HEK293 (cell line): ENCODE measurements at regions not wholly inside any gene's neighbourhood (a gene's known extent, or its start where the extent isn't known, plus 50 kb on each side); places are given as distances from the start of the nearest gene placed in this dataset.

Experiments
- CTCF ChIP-seq: fragments of 450-650 bp; formaldehyde crosslinking; IDR thresholded peaks from 2 replicates; pipeline ENCODE4 v1.5.1; 2016; ENCODE audit warnings: missing biosample characterization, missing genetic modification characterization
- ELK4 ChIP-seq: IDR thresholded peaks from 2 replicates; pipeline ENCODE4 v1.6.1; 2011; ENCODE audit warnings: mild to moderate bottlenecking, low read depth, low read length, borderline replicate concordance
- ZBTB10 ChIP-seq: fragments of 450-650 bp; formaldehyde crosslinking; IDR thresholded peaks from 2 replicates; pipeline ENCODE4 v1.5.1; 2016; ENCODE audit warnings: missing biosample characterization, missing genetic modification characterization
- ZBTB7A ChIP-seq: fragments of 450-650 bp; formaldehyde crosslinking; IDR thresholded peaks from 2 replicates; pipeline ENCODE4 v1.5.1; 2016; ENCODE audit warnings: low read depth, missing biosample characterization, missing genetic modification characterization
- ZNF248 ChIP-seq: fragments of 450-650 bp; formaldehyde crosslinking; IDR thresholded peaks from 2 replicates; pipeline ENCODE4 v1.5.1; 2017; ENCODE audit warnings: missing biosample characterization, missing genetic modification characterization
- ZNF488 ChIP-seq: fragments of 450-650 bp; formaldehyde crosslinking; IDR thresholded peaks from 2 replicates; pipeline ENCODE4 v1.5.1; 2016; ENCODE audit warnings: missing biosample characterization, missing genetic modification characterization
- ZNF501 ChIP-seq: fragments of 450-650 bp; formaldehyde crosslinking; IDR thresholded peaks from 2 replicates; pipeline ENCODE4 v1.5.1; 2016; ENCODE audit warnings: missing biosample characterization, missing genetic modification characterization
- ZNF626 ChIP-seq: fragments of 450-650 bp; sonication (Bioruptor Pico); formaldehyde crosslinking; IDR thresholded peaks from 2 replicates; pipeline ENCODE4 v1.5.1; 2018; ENCODE audit warnings: missing biosample characterization, missing genetic modification characterization, inconsistent platforms
- ZNF654 ChIP-seq: fragments of 450-650 bp; formaldehyde crosslinking; IDR thresholded peaks from 2 replicates; pipeline ENCODE4 v1.5.1; 2016; ENCODE audit warnings: low read depth, missing biosample characterization, missing genetic modification characterization
- ZNF843 ChIP-seq: fragments of 450-650 bp; formaldehyde crosslinking; IDR thresholded peaks from 2 replicates; pipeline ENCODE4 v1.5.1; 2016; ENCODE audit warnings: missing biosample characterization, missing genetic modification characterization

GRCh38 chr3:177948716-177949425, 587.4 kb upstream of the KCNMB2 start:
- TF ChIP-seq ZNF488 (tag by site-specific recombination) (no peak), ELK4 (no peak), ZBTB7A (tag by site-specific recombination) (no peak), ZNF501 (tag by site-specific recombination) (no peak), CTCF (tag by site-specific recombination) (no peak), ZNF248 (tag by site-specific recombination) (no peak), ZNF626 (tag by site-specific recombination) (no peak), ZNF654 (tag by site-specific recombination) (no peak), ZBTB10 (tag by site-specific recombination) (no peak), ZNF843 (tag by site-specific recombination) (no peak)
